Tibial nerve (tissue), 4 donors: ENCODE measurements at regions not wholly inside any gene's neighbourhood (a gene's known extent, or its start where the extent isn't known, plus 50 kb on each side); places are given as distances from the start of the nearest gene placed in this dataset.

ENCODE experiments used
- EP300 ChIP-seq, 2 donors: sonication (generic); formaldehyde crosslinking; IDR thresholded peaks; one replicate each; pipeline ENCODE4 v1.6.1; 2017; ENCODE audit warnings: antibody characterized with exemption in 2 of 2, mild to moderate bottlenecking in 1 of 2
- POLR2A ChIP-seq, 2 donors: fragments of 450-650 bp; IDR thresholded peaks; one replicate each; pipeline ENCODE4 v1.6.1; 2017; ENCODE audit warnings: antibody characterized with exemption in 2 of 2, mild to moderate bottlenecking in 2 of 2, moderate library complexity in 2 of 2
- TF ChIP-seq, protein P1 (sequence below), 5 experiments: fragments of 200-600 bp in 3 of 5; fragments of 450-650 bp in 2 of 5; sonication (generic) in 3 of 5; IDR thresholded peaks; one replicate each; pipeline ENCODE4 v1.5.1; 2016 to 2019; ENCODE audit warnings: antibody characterized with exemption in 5 of 5, mild to moderate bottlenecking in 3 of 5, moderate library complexity in 2 of 5

GRCh38 chr4:134364928-134365327 is 163.3 kb upstream of the PABPC4L start:
- TF ChIP-seq, protein P1, sequence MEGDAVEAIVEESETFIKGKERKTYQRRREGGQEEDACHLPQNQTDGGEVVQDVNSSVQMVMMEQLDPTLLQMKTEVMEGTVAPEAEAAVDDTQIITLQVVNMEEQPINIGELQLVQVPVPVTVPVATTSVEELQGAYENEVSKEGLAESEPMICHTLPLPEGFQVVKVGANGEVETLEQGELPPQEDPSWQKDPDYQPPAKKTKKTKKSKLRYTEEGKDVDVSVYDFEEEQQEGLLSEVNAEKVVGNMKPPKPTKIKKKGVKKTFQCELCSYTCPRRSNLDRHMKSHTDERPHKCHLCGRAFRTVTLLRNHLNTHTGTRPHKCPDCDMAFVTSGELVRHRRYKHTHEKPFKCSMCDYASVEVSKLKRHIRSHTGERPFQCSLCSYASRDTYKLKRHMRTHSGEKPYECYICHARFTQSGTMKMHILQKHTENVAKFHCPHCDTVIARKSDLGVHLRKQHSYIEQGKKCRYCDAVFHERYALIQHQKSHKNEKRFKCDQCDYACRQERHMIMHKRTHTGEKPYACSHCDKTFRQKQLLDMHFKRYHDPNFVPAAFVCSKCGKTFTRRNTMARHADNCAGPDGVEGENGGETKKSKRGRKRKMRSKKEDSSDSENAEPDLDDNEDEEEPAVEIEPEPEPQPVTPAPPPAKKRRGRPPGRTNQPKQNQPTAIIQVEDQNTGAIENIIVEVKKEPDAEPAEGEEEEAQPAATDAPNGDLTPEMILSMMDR (IDR thresholded peaks at IDR 0.05), result no peak
- TF ChIP-seq POLR2A (IDR thresholded peaks at IDR 0.05), result no peak
- TF ChIP-seq EP300 (IDR thresholded peaks at IDR 0.05), result no peak
